GM13977 (cell line): ENCODE measurements at regions not wholly inside any gene's neighbourhood (a gene's known extent, or its start where the extent isn't known, plus 50 kb on each side); places are given as distances from the start of the nearest gene placed in this dataset.

Source experiments
- DNase-seq: peaks from one replicate; pipeline ENCODE4 v3.0.0; 2012; ENCODE audit warnings: low spot score
- in situ Hi-C: fragments of 300-500 bp; cut with MboI; formaldehyde crosslinking; loops from one replicate; pipeline ENCODE4 v1.12.0; 2022; ENCODE audit warnings: low sequenced_read_pairs, low pct_unique_long_range_greater_than_20kb, mixed read lengths, inconsistent platforms; ENCODE audit not compliant: unreplicated experiment
- TF ChIP-seq, protein P1 (sequence below): IDR thresholded peaks from 2 replicates; pipeline ENCODE4 v1.5.1; 2012; ENCODE audit warnings: mild to moderate bottlenecking, control low read depth; ENCODE audit not compliant: insufficient read depth; ENCODE audit errors: extremely low read depth, missing control alignments

GRCh38 chr20:9942736-9943135 lies 92.1 kb upstream of the ANKEF1 start:
- in situ Hi-C loops: no loop called here
- no peak for DNase-seq

GRCh38 chr20:9940329-9940728 lies 94.5 kb upstream of the ANKEF1 start:
- TF ChIP-seq, protein P1, sequence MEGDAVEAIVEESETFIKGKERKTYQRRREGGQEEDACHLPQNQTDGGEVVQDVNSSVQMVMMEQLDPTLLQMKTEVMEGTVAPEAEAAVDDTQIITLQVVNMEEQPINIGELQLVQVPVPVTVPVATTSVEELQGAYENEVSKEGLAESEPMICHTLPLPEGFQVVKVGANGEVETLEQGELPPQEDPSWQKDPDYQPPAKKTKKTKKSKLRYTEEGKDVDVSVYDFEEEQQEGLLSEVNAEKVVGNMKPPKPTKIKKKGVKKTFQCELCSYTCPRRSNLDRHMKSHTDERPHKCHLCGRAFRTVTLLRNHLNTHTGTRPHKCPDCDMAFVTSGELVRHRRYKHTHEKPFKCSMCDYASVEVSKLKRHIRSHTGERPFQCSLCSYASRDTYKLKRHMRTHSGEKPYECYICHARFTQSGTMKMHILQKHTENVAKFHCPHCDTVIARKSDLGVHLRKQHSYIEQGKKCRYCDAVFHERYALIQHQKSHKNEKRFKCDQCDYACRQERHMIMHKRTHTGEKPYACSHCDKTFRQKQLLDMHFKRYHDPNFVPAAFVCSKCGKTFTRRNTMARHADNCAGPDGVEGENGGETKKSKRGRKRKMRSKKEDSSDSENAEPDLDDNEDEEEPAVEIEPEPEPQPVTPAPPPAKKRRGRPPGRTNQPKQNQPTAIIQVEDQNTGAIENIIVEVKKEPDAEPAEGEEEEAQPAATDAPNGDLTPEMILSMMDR: no peak
- in situ Hi-C loops: no loop called here

More at GRCh38 chr20:9942736-9943135, 92.1 kb upstream of the ANKEF1 start:
- TF ChIP-seq, protein P1: no peak

GRCh38 chr20:9939231-9939630 lies 95.6 kb upstream of the ANKEF1 start:
- DNase-seq: no peak
- in situ Hi-C loops: no loop called here
- TF ChIP-seq, protein P1: no peak

More at GRCh38 chr20:9940329-9940728, 94.5 kb upstream of the ANKEF1 start:
- no peak for DNase-seq

GRCh38 chr20:9935285-9935684 lies 96.4 kb upstream of the PAK5 start:
- TF ChIP-seq, protein P1: no peak
- in situ Hi-C loops: no loop called here
- DNase-seq: no peak

DNA sequence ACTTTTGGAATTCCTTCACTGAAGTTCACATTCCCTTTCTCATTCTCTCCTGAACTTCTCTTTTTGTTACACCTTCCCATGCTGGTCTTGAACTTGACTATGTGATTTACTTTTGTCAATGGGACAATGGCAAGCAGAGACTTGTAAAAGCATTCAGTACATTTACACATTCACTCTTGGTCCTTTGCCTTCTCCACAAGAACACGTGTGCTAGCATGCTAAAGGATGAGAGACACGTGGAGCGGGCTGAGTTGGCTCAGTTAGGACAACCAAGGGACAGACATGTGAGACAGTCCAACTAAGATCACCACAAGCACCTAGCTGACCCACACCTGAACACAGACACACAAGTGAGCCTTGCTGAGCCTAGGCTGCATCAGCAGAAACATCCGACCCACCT lies 91.3 kb upstream of the PAK5 start:
- in situ Hi-C loops: no loop called here
- no peak for DNase-seq

DNA sequence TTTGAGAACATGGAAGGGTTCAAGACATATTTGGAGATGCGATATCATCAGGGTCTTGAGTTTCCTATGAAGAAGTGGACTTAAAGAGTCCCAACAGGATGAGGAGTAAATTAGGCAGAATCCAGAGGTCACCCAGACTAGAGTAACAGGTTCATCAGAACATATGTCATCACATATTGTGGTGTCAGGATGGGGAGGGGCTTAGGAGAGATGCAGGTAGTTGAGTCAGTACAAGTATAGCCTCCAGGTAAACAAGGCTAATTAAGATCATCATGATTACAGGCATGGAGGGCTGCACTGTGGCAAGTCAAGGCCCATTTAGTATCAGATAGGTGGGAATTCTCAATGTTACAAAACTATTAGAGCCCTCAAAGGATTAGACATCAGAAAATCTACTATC lies 90.1 kb upstream of the PAK5 start:
- DNase-seq: no peak
- TF ChIP-seq, protein P1: no peak
- in situ Hi-C loops: no loop called here

More for the DNA sequence above, 91.3 kb upstream of the PAK5 start:
- TF ChIP-seq, protein P1: no peak

DNA sequence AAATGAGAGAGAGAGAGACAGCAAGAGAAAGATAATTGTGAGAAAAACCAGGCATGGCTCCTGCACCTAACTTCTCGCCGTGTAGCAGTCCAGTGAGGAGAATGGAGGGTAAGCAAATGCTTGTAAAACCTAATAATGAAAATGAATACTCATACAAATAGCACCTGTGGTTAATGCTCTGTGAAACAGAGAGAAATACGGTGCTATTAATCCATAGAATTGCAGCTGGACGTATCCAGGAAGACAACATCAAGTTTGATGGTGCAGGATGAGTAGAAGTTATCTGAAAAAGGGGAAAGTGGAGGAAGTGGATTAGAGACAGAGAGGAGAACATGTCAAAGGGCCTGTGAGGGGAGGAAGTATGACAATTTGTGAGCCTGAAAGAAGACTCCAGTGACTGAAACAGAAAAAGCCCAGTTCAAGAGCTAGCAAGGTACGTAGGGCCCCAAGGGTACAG lies 89.4 kb upstream of the PAK5 start:
- peak; percentile 6 for DNase-seq
- in situ Hi-C loops: no loop called here
- TF ChIP-seq, protein P1: no peak
